SK-N-SH (cell line): ENCODE measurements at regions not wholly inside any gene's neighbourhood (a gene's known extent, or its start where the extent isn't known, plus 50 kb on each side); places are given as distances from the start of the nearest gene placed in this dataset.

Source experiments
- CTCF ChIA-PET: fragments of 300-600, 350-600 bp; formaldehyde crosslinking; extraction: SDS; loops from one replicate; lab custom pipeline; 2021; lab: Yijun Ruan, JAX
- POLR2A ChIA-PET: fragments of 350-600 bp; sonication (Branson Sonifier 250); formaldehyde crosslinking; extraction: SDS; loops from one replicate; lab custom pipeline; 2020; ENCODE audit warnings: antibody characterized with exemption, inconsistent platforms; lab: Yijun Ruan, JAX
- DNase-seq: peaks from one replicate; pipeline ENCODE4 v3.0.0; 2012
- H2AFZ ChIP-seq: fragments of 200-600 bp; sonication (generic); 2 replicates; pipeline ENCODE4 v1.8.1; 2016; ENCODE audit warnings: antibody characterized with exemption, mild to moderate bottlenecking, low read depth
- H3F3A ChIP-seq: fragments of 200-600 bp; sonication (generic); replicated peaks from 2 replicates; pipeline ENCODE3; 2016; ENCODE audit warnings: antibody characterized with exemption, mild to moderate bottlenecking; ENCODE audit not compliant: insufficient read depth
- H3K27ac ChIP-seq, 2 experiments: fragments of 200-500 bp in 1 of 2; fragments of 200-600 bp in 1 of 2; sonication (Bioruptor generic) in 1 of 2; sonication (generic), shearing (Covaris generic) in 1 of 2; 2 replicates each; pipeline versions ENCODE4 v1.5.1 to v1.6.1; 2014 to 2016; ENCODE audit warnings: low read depth in 2 of 2, inconsistent platforms in 1 of 2, low read length in 1 of 2, mild to moderate bottlenecking in 1 of 2, mixed read lengths in 1 of 2
- H3K27me3 ChIP-seq: fragments of 200-600 bp; sonication (generic), shearing (Covaris generic); 2 replicates; pipeline ENCODE4 v1.6.1; 2016; ENCODE audit warnings: mixed run types; ENCODE audit not compliant: insufficient read depth
- H3K36me3 ChIP-seq, 2 experiments: fragments of 200-500 bp in 1 of 2; fragments of 200-600 bp in 1 of 2; sonication (Bioruptor generic) in 1 of 2; sonication (generic) in 1 of 2; replicated peaks in 1 of 2; 2 replicates each; pipeline versions ENCODE3 to v1.5.1; 2014 to 2016; ENCODE audit warnings: low read length in 1 of 2, mild to moderate bottlenecking in 1 of 2; ENCODE audit not compliant: insufficient read depth in 2 of 2, control insufficient read depth in 1 of 2
- H3K4me1 ChIP-seq, 2 experiments: fragments of 200-500 bp in 1 of 2; fragments of 200-600 bp in 1 of 2; sonication (Bioruptor generic) in 1 of 2; sonication (generic), shearing (Covaris generic) in 1 of 2; 2 replicates each; pipeline versions ENCODE4 v1.5.1 to v1.6.1; 2014 to 2016; ENCODE audit warnings: low read depth in 1 of 2, low read length in 1 of 2, mixed run types in 1 of 2; ENCODE audit not compliant: insufficient read depth in 2 of 2, control insufficient read depth in 1 of 2
- H3K4me2 ChIP-seq: fragments of 200-600 bp; sonication (generic), shearing (Covaris generic); 2 replicates; pipeline ENCODE4 v1.6.1; 2017; ENCODE audit warnings: mixed run types
- H3K4me3 ChIP-seq, 2 experiments: fragments of 200-500 bp in 1 of 2; fragments of 200-600 bp in 1 of 2; sonication (Bioruptor generic) in 1 of 2; sonication (generic), shearing (Covaris generic) in 1 of 2; 2 replicates each; pipeline versions ENCODE4 v1.5.1 to v1.8.1; 2014 to 2016; ENCODE audit warnings: low read depth in 2 of 2, inconsistent platforms in 1 of 2, low read length in 1 of 2, mild to moderate bottlenecking in 1 of 2, mixed read lengths in 1 of 2, moderate library complexity in 1 of 2
- H3K79me2 ChIP-seq: fragments of 200-600 bp; sonication (generic); 2 replicates; pipeline ENCODE4 v1.8.1; 2017; ENCODE audit warnings: mild to moderate bottlenecking; ENCODE audit not compliant: insufficient read depth
- H3K9ac ChIP-seq: fragments of 200-600 bp; sonication (generic); 2 replicates; pipeline ENCODE4 v1.6.1; 2017; ENCODE audit warnings: mixed run types
- H3K9me2 ChIP-seq: fragments of 200-600 bp; sonication (generic); 2 replicates; pipeline ENCODE4 v1.6.1; 2017; ENCODE audit warnings: mixed run types
- H3K9me3 ChIP-seq: fragments of 200-600 bp; sonication (generic); 2 replicates; pipeline ENCODE4 v1.6.1; 2017; ENCODE audit warnings: mixed run types, mild to moderate bottlenecking, moderate library complexity
- H4K20me1 ChIP-seq: fragments of 200-600 bp; sonication (generic); 2 replicates; pipeline ENCODE4 v1.6.1; 2017; ENCODE audit warnings: mild to moderate bottlenecking, mixed run types; ENCODE audit not compliant: insufficient read depth
- CHD2 ChIP-seq: fragments of 150-350 bp; IDR thresholded peaks from 2 replicates; pipeline ENCODE4 v1.6.1; 2018; ENCODE audit warnings: low read length; ENCODE audit not compliant: partially characterized antibody
- ELF1 ChIP-seq: IDR thresholded peaks from 2 replicates; pipeline ENCODE4 v1.4.0; 2012
- EZH2phosphoT487 ChIP-seq: fragments of 200-600 bp; sonication (generic); IDR thresholded peaks from 2 replicates; pipeline ENCODE4 v1.6.1; 2017; ENCODE audit warnings: low read depth, mixed run types, mild to moderate bottlenecking, antibody characterized with exemption, moderate library complexity, borderline replicate concordance
- FOSL2 ChIP-seq: IDR thresholded peaks from 2 replicates; pipeline ENCODE4 v1.4.0; 2012; ENCODE audit warnings: low read depth, mild to moderate bottlenecking, moderate library complexity, borderline replicate concordance
- FOXJ3 ChIP-seq: sonication (generic); formaldehyde crosslinking; IDR thresholded peaks from 2 replicates; pipeline ENCODE4 v1.5.1; 2020; ENCODE audit warnings: mild to moderate bottlenecking, missing genetic modification reagents
- FOXM1 ChIP-seq: IDR thresholded peaks from 2 replicates; pipeline ENCODE4 v1.4.0; 2012; ENCODE audit warnings: low read depth, mild to moderate bottlenecking
- GABPA ChIP-seq: IDR thresholded peaks from 2 replicates; pipeline ENCODE4 v1.4.0; 2012; ENCODE audit warnings: low read depth, mild to moderate bottlenecking
- GATA2 ChIP-seq: sonication (generic); formaldehyde crosslinking; IDR thresholded peaks from 2 replicates; pipeline ENCODE4 v1.5.0; 2020; ENCODE audit warnings: mild to moderate bottlenecking, missing genetic modification reagents
- NFIC ChIP-seq: IDR thresholded peaks from 2 replicates; pipeline ENCODE4 v1.4.0; 2012; ENCODE audit warnings: borderline replicate concordance
- PBX3 ChIP-seq: IDR thresholded peaks from 2 replicates; pipeline ENCODE4; 2012
- POLR2AphosphoS5 ChIP-seq: IDR thresholded peaks from 2 replicates; pipeline ENCODE4 v1.6.1; 2012; ENCODE audit warnings: low read depth, low read length
- RCOR1 ChIP-seq: fragments of 150-350 bp; IDR thresholded peaks from 2 replicates; pipeline ENCODE4 v1.6.1; 2017; ENCODE audit warnings: antibody characterized with exemption, low read length
- RXRA ChIP-seq: IDR thresholded peaks from 2 replicates; pipeline ENCODE4 v1.4.0; 2012; ENCODE audit warnings: low read depth, mild to moderate bottlenecking, borderline replicate concordance
- TAF1 ChIP-seq: IDR thresholded peaks from 2 replicates; pipeline ENCODE4 v1.6.1; 2012; ENCODE audit warnings: low read depth, mild to moderate bottlenecking, low read length, moderate library complexity, borderline replicate concordance
- TEAD4 ChIP-seq: IDR thresholded peaks from 2 replicates; pipeline ENCODE4 v1.4.0; 2012; ENCODE audit warnings: mild to moderate bottlenecking, borderline replicate concordance; ENCODE audit not compliant: insufficient read depth
- YY1 ChIP-seq: IDR thresholded peaks from 2 replicates; pipeline ENCODE4 v1.4.0; 2012; ENCODE audit warnings: low read depth, mild to moderate bottlenecking
- WGBS: methylation state at CpG from one replicate; pipeline ENCODE4 v1.1.6; 2017; ENCODE audit warnings: low lambda C conversion rate; 5-methylcytosine and 5-hydroxymethylcytosine counted together
- TF ChIP-seq, protein P1 (sequence below): IDR thresholded peaks from 2 replicates; pipeline ENCODE4 v1.6.1; 2012; ENCODE audit warnings: mild to moderate bottlenecking, low read depth, low read length, moderate library complexity
- TF ChIP-seq, protein P2 (sequence below): fragments of 150-350 bp; IDR thresholded peaks from 2 replicates; pipeline ENCODE4 v1.6.1; 2016; ENCODE audit warnings: mild to moderate bottlenecking, low read depth, low read length

- Histone ChIP-seq H3K36me3 (no peaks in the 10 kb centered on the region), H2AFZ (no peak overlapping the region), H3K27me3 (no peaks in the 10 kb centered on the region), H3K9ac (no peak overlapping the region), H3K9me3 (no peaks in the 10 kb centered on the region), H4K20me1 (no peaks in the 10 kb centered on the region), H3K4me1 (no peaks in the 10 kb centered on the region; a peak in 1 of 4 replicates), H3K9me2 (no peaks in the 10 kb centered on the region), H3F3A (no peaks in the 10 kb centered on the region), H3K27ac (no peak overlapping the region), H3K4me3 (no peak overlapping the region), H3K4me2 (no peak overlapping the region), H3K79me2 (no peaks in the 10 kb centered on the region)
- no peak for TF ChIP-seq EZH2phosphoT487
- TF ChIP-seq, protein P1, sequence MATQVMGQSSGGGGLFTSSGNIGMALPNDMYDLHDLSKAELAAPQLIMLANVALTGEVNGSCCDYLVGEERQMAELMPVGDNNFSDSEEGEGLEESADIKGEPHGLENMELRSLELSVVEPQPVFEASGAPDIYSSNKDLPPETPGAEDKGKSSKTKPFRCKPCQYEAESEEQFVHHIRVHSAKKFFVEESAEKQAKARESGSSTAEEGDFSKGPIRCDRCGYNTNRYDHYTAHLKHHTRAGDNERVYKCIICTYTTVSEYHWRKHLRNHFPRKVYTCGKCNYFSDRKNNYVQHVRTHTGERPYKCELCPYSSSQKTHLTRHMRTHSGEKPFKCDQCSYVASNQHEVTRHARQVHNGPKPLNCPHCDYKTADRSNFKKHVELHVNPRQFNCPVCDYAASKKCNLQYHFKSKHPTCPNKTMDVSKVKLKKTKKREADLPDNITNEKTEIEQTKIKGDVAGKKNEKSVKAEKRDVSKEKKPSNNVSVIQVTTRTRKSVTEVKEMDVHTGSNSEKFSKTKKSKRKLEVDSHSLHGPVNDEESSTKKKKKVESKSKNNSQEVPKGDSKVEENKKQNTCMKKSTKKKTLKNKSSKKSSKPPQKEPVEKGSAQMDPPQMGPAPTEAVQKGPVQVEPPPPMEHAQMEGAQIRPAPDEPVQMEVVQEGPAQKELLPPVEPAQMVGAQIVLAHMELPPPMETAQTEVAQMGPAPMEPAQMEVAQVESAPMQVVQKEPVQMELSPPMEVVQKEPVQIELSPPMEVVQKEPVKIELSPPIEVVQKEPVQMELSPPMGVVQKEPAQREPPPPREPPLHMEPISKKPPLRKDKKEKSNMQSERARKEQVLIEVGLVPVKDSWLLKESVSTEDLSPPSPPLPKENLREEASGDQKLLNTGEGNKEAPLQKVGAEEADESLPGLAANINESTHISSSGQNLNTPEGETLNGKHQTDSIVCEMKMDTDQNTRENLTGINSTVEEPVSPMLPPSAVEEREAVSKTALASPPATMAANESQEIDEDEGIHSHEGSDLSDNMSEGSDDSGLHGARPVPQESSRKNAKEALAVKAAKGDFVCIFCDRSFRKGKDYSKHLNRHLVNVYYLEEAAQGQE = no peak
- TF ChIP-seq PBX3 = no peak
- no peak for TF ChIP-seq YY1
- TF ChIP-seq TAF1 = no peak
- no peak for TF ChIP-seq FOXM1
- TF ChIP-seq GABPA = no peak
- TF ChIP-seq FOSL2 = no peak
- TF ChIP-seq NFIC = no peak
- TF ChIP-seq POLR2AphosphoS5 = no peak
- TF ChIP-seq GATA2 (CRISPR knock-in tag) = no peak
- no peak for TF ChIP-seq RCOR1
- ChIA-PET POLR2A (no interaction called here), CTCF (interaction anchor here (2.6 kb wide), 1 partner anchor 17 kb away, joined by 10 read pairs; no protein-coding TSS in a partner anchor)
- DNase-seq = no peak
- 48% methylated on average over 19 of the region's 21 CpGs for WGBS
Measured at GRCh38 chr12:131471946-131472732, 238.8 kb upstream of the SFSWAP start.

GRCh38 chr12:131473261-131473660, 237.6 kb upstream of the SFSWAP start:
- Histone ChIP-seq H3K4me2 (no peak overlapping the region), H3K9me3 (no peaks in the 10 kb centered on the region), H2AFZ (no peak overlapping the region), H3K4me1 (no peaks in the 10 kb centered on the region; a peak in 1 of 4 replicates), H3K9me2 (no peaks in the 10 kb centered on the region), H3K4me3 (no peak overlapping the region), H3K9ac (no peak overlapping the region), H3F3A (no peaks in the 10 kb centered on the region), H3K36me3 (no peaks in the 10 kb centered on the region), H3K27me3 (no peaks in the 10 kb centered on the region), H3K27ac (no peak overlapping the region), H4K20me1 (no peaks in the 10 kb centered on the region), H3K79me2 (no peaks in the 10 kb centered on the region)
- DNase-seq = no peak
- CTCF ChIA-PET = interaction anchor here (2.6 kb wide), 1 partner anchor 19 kb away, joined by 10 read pairs; no protein-coding TSS in a partner anchor
- TF ChIP-seq TEAD4 (no peak), CHD2 (no peak), RCOR1 (no peak), POLR2AphosphoS5 (no peak), RXRA (no peak), ELF1 (no peak), NFIC (no peak), FOXJ3 (CRISPR knock-in tag) (no peak)
- TF ChIP-seq, protein P2, sequence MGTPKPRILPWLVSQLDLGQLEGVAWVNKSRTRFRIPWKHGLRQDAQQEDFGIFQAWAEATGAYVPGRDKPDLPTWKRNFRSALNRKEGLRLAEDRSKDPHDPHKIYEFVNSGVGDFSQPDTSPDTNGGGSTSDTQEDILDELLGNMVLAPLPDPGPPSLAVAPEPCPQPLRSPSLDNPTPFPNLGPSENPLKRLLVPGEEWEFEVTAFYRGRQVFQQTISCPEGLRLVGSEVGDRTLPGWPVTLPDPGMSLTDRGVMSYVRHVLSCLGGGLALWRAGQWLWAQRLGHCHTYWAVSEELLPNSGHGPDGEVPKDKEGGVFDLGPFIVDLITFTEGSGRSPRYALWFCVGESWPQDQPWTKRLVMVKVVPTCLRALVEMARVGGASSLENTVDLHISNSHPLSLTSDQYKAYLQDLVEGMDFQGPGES = no peak
- WGBS = 67% methylated on average over 9 of the region's 15 CpGs
- POLR2A ChIA-PET = no interaction called here
